H1 (cell line): ENCODE measurements at regions not wholly inside any gene's neighbourhood (a gene's known extent, or its start where the extent isn't known, plus 50 kb on each side); places are given as distances from the start of the nearest gene placed in this dataset.

Source experiments
- CTCF ChIA-PET: fragments of 300-600 bp; sonication (Branson Sonifier 250); formaldehyde crosslinking; loops from one replicate; lab custom pipeline; 2021; ENCODE audit not compliant: partially characterized antibody; lab: Charles Lee
- POLR2A ChIA-PET: fragments of 300-600 bp; sonication (Branson Sonifier 250); formaldehyde crosslinking; loops from one replicate; lab custom pipeline; 2021; ENCODE audit warnings: inconsistent platforms; ENCODE audit not compliant: partially characterized antibody; lab: Charles Lee
- DNase-seq, 2 experiments: peaks; one replicate each; pipeline versions ENCODE4 v3.0.0 to v3.0.0-alpha.2; 2010 to 2022; ENCODE audit warnings: low spot score in 2 of 2, low read depth in 1 of 2, mixed read lengths in 1 of 2
- FAIRE-seq: peaks from 2 replicates; lab custom pipeline; 2011; peaks lifted over from hg19 to GRCh38; lab: Jason Lieb, UNC
- H2AFZ ChIP-seq: 2 replicates; pipeline ENCODE4 v1.8.1; 2012; ENCODE audit warnings: low read length, inconsistent platforms
- H2AK5ac ChIP-seq: 2 replicates; pipeline ENCODE4 v1.6.1; 2013; ENCODE audit warnings: low read depth, low read length
- H2BK120ac ChIP-seq: replicated peaks from 2 replicates; pipeline ENCODE3; 2013; ENCODE audit warnings: low read depth, low read length, inconsistent platforms
- H2BK12ac ChIP-seq: 2 replicates; pipeline ENCODE4 v1.6.1; 2013; ENCODE audit warnings: low read depth, low read length
- H2BK15ac ChIP-seq: 2 replicates; pipeline ENCODE4 v1.6.1; 2013; ENCODE audit warnings: low read length
- H2BK20ac ChIP-seq: 2 replicates; pipeline ENCODE4 v1.6.1; 2013; ENCODE audit warnings: low read length
- H2BK5ac ChIP-seq: 2 replicates; pipeline ENCODE4 v1.6.1; 2013; ENCODE audit warnings: low read depth, low read length
- H3K14ac ChIP-seq: 2 replicates; pipeline ENCODE4 v1.6.1; 2013; ENCODE audit warnings: inconsistent platforms; ENCODE audit not compliant: insufficient read length
- H3K18ac ChIP-seq: 2 replicates; pipeline ENCODE4 v1.6.1; 2013; ENCODE audit warnings: low read length; ENCODE audit errors: extremely low read depth
- H3K23ac ChIP-seq: 2 replicates; pipeline ENCODE4 v1.6.1; 2013; ENCODE audit warnings: inconsistent platforms; ENCODE audit not compliant: insufficient read length
- H3K23me2 ChIP-seq: 2 replicates; pipeline ENCODE4 v1.6.1; 2013; ENCODE audit warnings: low read depth, low read length
- H3K27ac ChIP-seq: 2 replicates; pipeline ENCODE4 v1.6.1; 2011; ENCODE audit warnings: low read depth, low read length, inconsistent platforms
- H3K27me3 ChIP-seq, 4 experiments: replicated peaks in 1 of 4; 1 replicate in 1 of 4; 2 replicates in 3 of 4; pipeline versions ENCODE4 v1.6.1 to v1.8.1; 2011 to 2013; ENCODE audit warnings: low read length in 3 of 4, mild to moderate bottlenecking in 3 of 4, inconsistent platforms in 2 of 4, mixed read lengths in 2 of 4, moderate library complexity in 1 of 4; ENCODE audit not compliant: control insufficient read depth in 3 of 4, insufficient read depth in 3 of 4; ENCODE audit errors: extremely low read depth in 1 of 4
- H3K36me3 ChIP-seq, 4 experiments: 2 replicates each; pipeline versions ENCODE4 v1.6.1 to v1.8.1; 2011 to 2013; ENCODE audit warnings: mild to moderate bottlenecking in 4 of 4, low read length in 3 of 4, moderate library complexity in 2 of 4, control low read depth in 1 of 4, inconsistent platforms in 1 of 4; ENCODE audit not compliant: insufficient read depth in 4 of 4, control insufficient read depth in 2 of 4
- H3K4ac ChIP-seq: replicated peaks from 2 replicates; pipeline ENCODE3; 2013; ENCODE audit warnings: low read length, low read depth, mixed read lengths, inconsistent platforms; ENCODE audit not compliant: insufficient read length
- H3K4me1 ChIP-seq, 4 experiments: replicated peaks in 1 of 4; 1 replicate in 1 of 4; 2 replicates in 3 of 4; pipeline versions ENCODE4 v1.6.1 to v1.8.1; 2011 to 2013; ENCODE audit warnings: low read length in 3 of 4, inconsistent platforms in 2 of 4, mixed read lengths in 1 of 4; ENCODE audit not compliant: insufficient read depth in 4 of 4, control insufficient read depth in 3 of 4
- H3K4me2 ChIP-seq, 2 experiments: 2 replicates each; pipeline versions ENCODE4 v1.6.1 to v1.8.1; 2011 to 2013; ENCODE audit warnings: low read depth in 2 of 2, low read length in 2 of 2, control low read depth in 1 of 2, inconsistent platforms in 1 of 2, mild to moderate bottlenecking in 1 of 2; ENCODE audit not compliant: insufficient read depth in 1 of 2
- H3K4me3 ChIP-seq, 4 experiments: fragments of 200-600, 300-600 bp in 1 of 4; sonication (generic), shearing (Covaris generic), sonication (Bioruptor Twin) in 1 of 4; 2 replicates each; pipeline versions ENCODE4 v1.5.1 to v1.8.1; 2011 to 2016; ENCODE audit warnings: low read length in 4 of 4, low read depth in 3 of 4, control low read depth in 2 of 4, inconsistent platforms in 2 of 4, mild to moderate bottlenecking in 2 of 4, mixed read lengths in 1 of 4, moderate library complexity in 1 of 4; ENCODE audit not compliant: insufficient read depth in 2 of 4; ENCODE audit errors: extremely low read depth in 1 of 4
- H3K56ac ChIP-seq: replicated peaks from 2 replicates; pipeline ENCODE3; 2013; ENCODE audit warnings: low read depth, mild to moderate bottlenecking, mixed read lengths, low read length, inconsistent platforms; ENCODE audit not compliant: insufficient read length
- H3K79me1 ChIP-seq: 2 replicates; pipeline ENCODE4 v1.6.1; 2013; ENCODE audit warnings: low read depth, low read length, control low read depth
- H3K79me2 ChIP-seq, 2 experiments: 2 replicates each; pipeline versions ENCODE4 v1.6.1 to v1.8.1; 2012 to 2013; ENCODE audit warnings: low read length in 2 of 2, mild to moderate bottlenecking in 2 of 2, inconsistent platforms in 1 of 2; ENCODE audit not compliant: insufficient read depth in 2 of 2, control insufficient read depth in 1 of 2
- H3K9ac ChIP-seq, 4 experiments: replicated peaks in 1 of 4; 1 replicate in 1 of 4; 2 replicates in 3 of 4; pipeline versions ENCODE4 v1.6.1 to v1.8.1; 2011 to 2013; ENCODE audit warnings: low read depth in 3 of 4, low read length in 3 of 4, control low read depth in 2 of 4, mild to moderate bottlenecking in 2 of 4, moderate library complexity in 2 of 4, inconsistent platforms in 1 of 4; ENCODE audit errors: extremely low read depth in 1 of 4
- H3K9me3 ChIP-seq, 2 experiments: 2 replicates each; pipeline versions ENCODE4 v1.6.1 to v1.8.1; 2012 to 2013; ENCODE audit warnings: mild to moderate bottlenecking in 2 of 2, moderate library complexity in 2 of 2, control low read depth in 1 of 2, inconsistent platforms in 1 of 2, low read depth in 1 of 2, low read length in 1 of 2, mixed read lengths in 1 of 2; ENCODE audit not compliant: insufficient read depth in 2 of 2
- H4K20me1 ChIP-seq, 2 experiments: replicated peaks in 1 of 2; 2 replicates each; pipeline versions ENCODE3 to v1.8.1; 2011 to 2013; ENCODE audit warnings: inconsistent platforms in 2 of 2, low read length in 2 of 2, mild to moderate bottlenecking in 1 of 2; ENCODE audit not compliant: insufficient read depth in 2 of 2, control insufficient read depth in 1 of 2
- H4K5ac ChIP-seq: 2 replicates; pipeline ENCODE4 v1.6.1; 2013; ENCODE audit warnings: low read length, low read depth, mixed read lengths, inconsistent platforms; ENCODE audit not compliant: insufficient read length
- H4K8ac ChIP-seq: 2 replicates; pipeline ENCODE4 v1.8.0; 2013; ENCODE audit warnings: mild to moderate bottlenecking, moderate library complexity, low read length, inconsistent platforms; ENCODE audit not compliant: insufficient read depth; ENCODE audit errors: extremely low read depth
- H4K91ac ChIP-seq: replicated peaks from 2 replicates; pipeline ENCODE3; 2013; ENCODE audit warnings: low read length, mixed read lengths, inconsistent platforms; ENCODE audit not compliant: insufficient read length
- ASH2L ChIP-seq: fragments of 200-600, 300-600 bp; sonication (generic); IDR thresholded peaks from one replicate; pipeline ENCODE4 v1.7.1; 2017; ENCODE audit warnings: low read length
- GTF2F1 ChIP-seq: IDR thresholded peaks from 2 replicates; pipeline ENCODE4 v1.6.1; 2012; ENCODE audit warnings: low read depth, low read length, improper control_type of control experiment, borderline replicate concordance
- POLR2AphosphoS5 ChIP-seq: IDR thresholded peaks from 2 replicates; pipeline ENCODE4 v1.6.1; 2011; ENCODE audit warnings: low read depth, low read length
- SAP30 ChIP-seq: fragments of 300-600 bp; sonication (generic); IDR thresholded peaks from 2 replicates; pipeline ENCODE4 v1.7.1; 2012; ENCODE audit warnings: low read length, moderate library complexity, mild to moderate bottlenecking, inconsistent platforms; ENCODE audit not compliant: insufficient read depth, insufficient replicate concordance
- SP4 ChIP-seq: IDR thresholded peaks from 2 replicates; pipeline ENCODE4 v1.6.1; 2012; ENCODE audit warnings: low read length, inconsistent platforms
- WGBS, 2 experiments: shearing (Covaris generic) in 1 of 2; methylation state at CpG; one replicate each; pipeline versions ENCODE4 v1.1.6 to v1.1.7; 2013 to 2015; ENCODE audit warnings: low lambda C conversion rate in 2 of 2, mixed read lengths in 2 of 2, inconsistent platforms in 1 of 2, low coverage in 1 of 2, missing lambda C conversion rate in 1 of 2; ENCODE audit not compliant: insufficient replicate concordance in 2 of 2, insufficient coverage in 1 of 2, insufficient read length in 1 of 2; ENCODE audit errors: extremely low coverage in 1 of 2, missing lambda C conversion rate in 1 of 2; 5-methylcytosine and 5-hydroxymethylcytosine counted together
- TF ChIP-seq, protein P1 (sequence below): IDR thresholded peaks from 2 replicates; pipeline ENCODE4 v1.6.1; 2012; ENCODE audit warnings: inconsistent platforms
- TF ChIP-seq, protein P2 (sequence below), 3 experiments: IDR thresholded peaks; 1 replicate in 2 of 3; 2 replicates in 1 of 3; pipeline versions ENCODE4 v1.5.1 to v1.6.1; 2011; ENCODE audit warnings: low read length in 3 of 3, mild to moderate bottlenecking in 3 of 3, inconsistent platforms in 2 of 3, low read depth in 1 of 3, moderate library complexity in 1 of 3; ENCODE audit not compliant: insufficient read depth in 1 of 3; ENCODE audit errors: control extremely low read depth in 1 of 3

DNA sequence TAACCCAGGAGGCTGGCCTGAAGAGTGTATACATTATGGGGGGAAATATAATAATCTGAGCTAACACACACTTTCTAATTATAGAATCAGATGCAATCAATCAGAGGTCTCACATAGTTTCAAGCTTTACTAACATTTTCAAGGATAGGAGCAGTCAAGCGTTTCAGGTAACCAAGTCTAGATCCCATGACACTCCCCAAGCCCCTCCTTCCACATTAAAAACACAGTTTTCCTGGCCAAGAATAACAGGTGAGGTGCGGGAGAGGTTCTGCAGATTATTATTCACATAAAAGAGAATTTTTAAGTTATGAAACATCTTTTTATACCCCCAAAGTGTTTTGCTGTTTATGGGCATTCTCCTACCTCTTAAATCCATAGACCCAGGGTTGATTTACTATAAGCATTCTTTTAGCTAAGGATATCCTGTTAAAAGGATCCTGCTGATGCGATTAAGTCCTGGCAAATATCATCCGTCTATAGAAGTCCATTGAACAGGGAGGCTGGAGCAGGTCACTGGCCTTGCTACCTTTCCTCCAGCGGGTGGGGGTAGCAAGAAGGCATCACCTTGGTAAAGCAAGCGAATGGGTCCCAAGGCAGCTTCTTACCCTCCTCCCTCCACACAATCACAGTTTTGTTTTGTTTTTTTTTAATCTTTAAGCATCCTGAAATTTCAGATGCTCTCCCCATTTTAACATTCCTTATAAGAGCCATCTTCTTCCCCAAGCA, 104.7 kb upstream of the GPM6A start:
- no peak overlapping the region for H2BK15ac ChIP-seq
- no peak overlapping the region for H4K5ac ChIP-seq
- ChIA-PET POLR2A (no interaction called here), CTCF (interaction anchor here (0.9 to 1.8 kb wide), 3 partner anchors 8 to 183 kb away, joined by 3 to 4 read pairs (median 3); no protein-coding TSS in a partner anchor)
- H3K23ac ChIP-seq = no peak overlapping the region
- H3K79me2 ChIP-seq = no peaks in the 10 kb centered on the region
- no peak overlapping the region for H2BK12ac ChIP-seq
- no peak overlapping the region for H2AK5ac ChIP-seq
- no peaks in the 10 kb centered on the region; a peak in 1 of 7 replicates for H3K4me1 ChIP-seq
- H2BK5ac ChIP-seq = no peak overlapping the region
- WGBS, 2 experiments = 89% methylated on average over 6 of the region's 6 CpGs; no CpG with 5 or more reads in 1 of the 2 experiments
- H3K56ac ChIP-seq = no peak overlapping the region
- no peaks in the 10 kb centered on the region for H4K20me1 ChIP-seq
- H3K18ac ChIP-seq = no peak overlapping the region
- no peak overlapping the region for H3K27ac ChIP-seq
- no peak for DNase-seq
- H2BK20ac ChIP-seq = no peak overlapping the region
- TF ChIP-seq GTF2F1 (no peak), POLR2AphosphoS5 (no peak), SP4 (no peak), ASH2L (no peak), SAP30 (no peak)
- TF ChIP-seq, protein P1, sequence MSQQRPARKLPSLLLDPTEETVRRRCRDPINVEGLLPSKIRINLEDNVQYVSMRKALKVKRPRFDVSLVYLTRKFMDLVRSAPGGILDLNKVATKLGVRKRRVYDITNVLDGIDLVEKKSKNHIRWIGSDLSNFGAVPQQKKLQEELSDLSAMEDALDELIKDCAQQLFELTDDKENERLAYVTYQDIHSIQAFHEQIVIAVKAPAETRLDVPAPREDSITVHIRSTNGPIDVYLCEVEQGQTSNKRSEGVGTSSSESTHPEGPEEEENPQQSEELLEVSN = no peak
- TF ChIP-seq, protein P2, sequence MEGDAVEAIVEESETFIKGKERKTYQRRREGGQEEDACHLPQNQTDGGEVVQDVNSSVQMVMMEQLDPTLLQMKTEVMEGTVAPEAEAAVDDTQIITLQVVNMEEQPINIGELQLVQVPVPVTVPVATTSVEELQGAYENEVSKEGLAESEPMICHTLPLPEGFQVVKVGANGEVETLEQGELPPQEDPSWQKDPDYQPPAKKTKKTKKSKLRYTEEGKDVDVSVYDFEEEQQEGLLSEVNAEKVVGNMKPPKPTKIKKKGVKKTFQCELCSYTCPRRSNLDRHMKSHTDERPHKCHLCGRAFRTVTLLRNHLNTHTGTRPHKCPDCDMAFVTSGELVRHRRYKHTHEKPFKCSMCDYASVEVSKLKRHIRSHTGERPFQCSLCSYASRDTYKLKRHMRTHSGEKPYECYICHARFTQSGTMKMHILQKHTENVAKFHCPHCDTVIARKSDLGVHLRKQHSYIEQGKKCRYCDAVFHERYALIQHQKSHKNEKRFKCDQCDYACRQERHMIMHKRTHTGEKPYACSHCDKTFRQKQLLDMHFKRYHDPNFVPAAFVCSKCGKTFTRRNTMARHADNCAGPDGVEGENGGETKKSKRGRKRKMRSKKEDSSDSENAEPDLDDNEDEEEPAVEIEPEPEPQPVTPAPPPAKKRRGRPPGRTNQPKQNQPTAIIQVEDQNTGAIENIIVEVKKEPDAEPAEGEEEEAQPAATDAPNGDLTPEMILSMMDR (IDR thresholded peaks at IDR 0.05; ENCODE audit: control extremely low read depth in 1 of 3, insufficient read depth in 1 of 3, low read depth in 1 of 3, low read length in 3 of 3) = peak in 1 of 3 experiments; percentile 10; a peak in 1 of 4 replicates
- H3K9me3 ChIP-seq = no peaks in the 10 kb centered on the region
- no peak for FAIRE-seq
- no peak overlapping the region for H2BK120ac ChIP-seq
- H3K23me2 ChIP-seq = no peaks in the 10 kb centered on the region
- no peak overlapping the region for H3K4ac ChIP-seq
- no peak overlapping the region for H2AFZ ChIP-seq
- H3K9ac ChIP-seq = no peak overlapping the region
- no peaks in the 10 kb centered on the region for H3K79me1 ChIP-seq
- no peak overlapping the region for H4K8ac ChIP-seq
- H3K4me2 ChIP-seq = no peak overlapping the region
- H3K14ac ChIP-seq = no peak overlapping the region
- no peak overlapping the region for H4K91ac ChIP-seq
- H3K36me3 ChIP-seq = no peaks in the 10 kb centered on the region
- H3K4me3 ChIP-seq = no peak overlapping the region
- no peaks in the 10 kb centered on the region for H3K27me3 ChIP-seq
